K562 (cell line): ENCODE measurements at regions not wholly inside any gene's neighbourhood (a gene's known extent, or its start where the extent isn't known, plus 50 kb on each side); places are given as distances from the start of the nearest gene placed in this dataset.

Experiments
- ATAC-seq: fragments of 200-7000 bp; cut with Tn5 transposase; 3 replicates; pipeline ENCODE4 v1.9.1; 2020; ENCODE audit warnings: moderate library complexity
- BruUV-seq: library from RNA; stranded (reverse); fragments of 400-500 nt; replicated peaks from 2 replicates; lab custom pipeline; 2021; lab: Mats Ljungman, UMichigan
- CTCF ChIA-PET: fragments of 300-600 bp; formaldehyde crosslinking; extraction: SDS; loops from one replicate; lab custom pipeline; 2021; ENCODE audit warnings: low intra/inter-chr PET ratio; lab: Yijun Ruan, JAX
- POLR2A ChIA-PET: fragments of 300-600, 350-650 bp; sonication (Branson Sonifier 250); formaldehyde crosslinking; extraction: SDS; loops from one replicate; lab custom pipeline; 2021; ENCODE audit warnings: antibody characterized with exemption, inconsistent platforms; lab: Yijun Ruan, JAX
- DNase-seq, 4 experiments: peaks; one replicate each; pipeline versions ENCODE4 v3.0.0 to v3.0.0-alpha.2; 2011 to 2018; ENCODE audit warnings: low spot score in 3 of 4, mixed read lengths in 3 of 4; ENCODE audit errors: extremely low read depth in 1 of 4
- FAIRE-seq: peaks from 2 replicates; lab custom pipeline; 2011; peaks lifted over from hg19 to GRCh38; lab: Jason Lieb, UNC
- H2AFZ ChIP-seq: 2 replicates; pipeline ENCODE4 v1.6.0; 2011; ENCODE audit warnings: low read depth, low read length, control low read depth, inconsistent platforms
- H3K27ac ChIP-seq: fragments of 200-600 bp; 3 replicates; pipeline ENCODE4 v1.8.0; 2011; ENCODE audit warnings: low read depth, mild to moderate bottlenecking, control low read depth, inconsistent platforms, low read length, moderate library complexity, mixed read lengths; ENCODE audit errors: extremely low read depth
- H3K27me3 ChIP-seq, 2 experiments: fragments of 300-600 bp in 1 of 2; 2 replicates in 1 of 2; 3 replicates in 1 of 2; pipeline versions ENCODE4 v1.6.0 to v1.8.0; 2011; ENCODE audit warnings: inconsistent platforms in 2 of 2, low read length in 2 of 2, mild to moderate bottlenecking in 1 of 2, mixed read lengths in 1 of 2, moderate library complexity in 1 of 2; ENCODE audit not compliant: control insufficient read depth in 2 of 2, insufficient read depth in 2 of 2
- H3K36me3 ChIP-seq: fragments of 300-600 bp; 3 replicates; pipeline ENCODE4 v1.8.0; 2011; ENCODE audit warnings: mild to moderate bottlenecking, low read length, inconsistent platforms; ENCODE audit not compliant: control insufficient read depth, insufficient read depth
- H3K4me1 ChIP-seq, 2 experiments: fragments of 200-600 bp in 1 of 2; replicated peaks in 1 of 2; 2 replicates in 1 of 2; 3 replicates in 1 of 2; pipeline versions ENCODE4 v1.5.1 to v1.8.0; 2011; ENCODE audit warnings: inconsistent platforms in 2 of 2, low read length in 2 of 2, mild to moderate bottlenecking in 1 of 2, mixed read lengths in 1 of 2, moderate library complexity in 1 of 2; ENCODE audit not compliant: control insufficient read depth in 2 of 2, insufficient read depth in 2 of 2
- H3K4me2 ChIP-seq: 2 replicates; pipeline ENCODE4 v1.6.1; 2011; ENCODE audit warnings: low read length, control low read depth, inconsistent platforms, mixed read lengths; ENCODE audit not compliant: insufficient read depth
- H3K4me3 ChIP-seq: fragments of 200-600 bp; sonication (generic), shearing (Covaris generic); 2 replicates; pipeline ENCODE4 v1.5.1; 2016; ENCODE audit warnings: control low read depth, inconsistent platforms
- H3K79me2 ChIP-seq: fragments of 200-600 bp; 3 replicates; pipeline ENCODE4 v1.8.0; 2011; ENCODE audit warnings: low read length, inconsistent platforms; ENCODE audit not compliant: control insufficient read depth, insufficient read depth
- H3K9ac ChIP-seq, 2 experiments: 2 replicates each; pipeline versions ENCODE4 v1.6.0 to v1.6.1; 2011; ENCODE audit warnings: low read depth in 2 of 2, low read length in 2 of 2, control low read depth in 1 of 2, inconsistent platforms in 1 of 2, mild to moderate bottlenecking in 1 of 2, mixed read lengths in 1 of 2; ENCODE audit not compliant: insufficient read depth in 1 of 2
- H3K9me1 ChIP-seq: one replicate; pipeline ENCODE4 v1.6.0; 2011; ENCODE audit warnings: inconsistent platforms, mild to moderate bottlenecking, low read length, moderate library complexity; ENCODE audit not compliant: control insufficient read depth, insufficient read depth
- H3K9me3 ChIP-seq: replicated peaks from 2 replicates; pipeline ENCODE4 v1.5.1; 2011; ENCODE audit warnings: low read depth, low read length, inconsistent platforms; ENCODE audit not compliant: control insufficient read depth, insufficient read depth
- H4K20me1 ChIP-seq: replicated peaks from 2 replicates; pipeline ENCODE4 v1.6.1; 2011; ENCODE audit warnings: low read length, inconsistent platforms, mixed read lengths; ENCODE audit not compliant: control insufficient read depth, insufficient read depth
- CBFB ChIP-seq: sonication (generic); formaldehyde crosslinking; IDR thresholded peaks from 2 replicates; pipeline ENCODE4 v1.4.0; 2020; ENCODE audit warnings: mild to moderate bottlenecking, missing genetic modification reagents
- CCNT2 ChIP-seq: IDR thresholded peaks from 2 replicates; pipeline ENCODE4 v1.6.1; 2011; ENCODE audit warnings: borderline replicate concordance, low read depth, mild to moderate bottlenecking, moderate library complexity, mixed read lengths, low read length; ENCODE audit not compliant: insufficient read length; ENCODE audit errors: extremely low read depth
- CXXC5 ChIP-seq: fragments of 250-450 bp; sonication (Bioruptor Pico); IDR thresholded peaks from 2 replicates; pipeline ENCODE4 v1.8.0; 2022; ENCODE audit warnings: inconsistent platforms, mild to moderate bottlenecking, moderate library complexity
- LARP7 ChIP-seq: fragments of 450-650 bp; IDR thresholded peaks from 2 replicates; pipeline ENCODE4 v1.6.1; 2016
- RFX7 ChIP-seq: fragments of 250-450 bp; sonication (Bioruptor Pico); IDR thresholded peaks from 2 replicates; pipeline ENCODE4 v1.5.1; 2021; ENCODE audit warnings: mild to moderate bottlenecking
- SAP30 ChIP-seq: fragments of 200-600 bp; sonication (generic); IDR thresholded peaks from 2 replicates; pipeline ENCODE4 v1.6.1; 2012; ENCODE audit warnings: borderline replicate concordance, low read depth, mild to moderate bottlenecking, moderate library complexity, low read length, control low read depth, inconsistent platforms; ENCODE audit not compliant: insufficient read depth, poor library complexity, severe bottlenecking
- STAT5B ChIP-seq: fragments of 250-450 bp; sonication (Bioruptor Pico); IDR thresholded peaks from 2 replicates; pipeline ENCODE4 v1.8.0; 2021; ENCODE audit warnings: mild to moderate bottlenecking, inconsistent platforms
- TAL1 ChIP-seq: fragments of 450-650 bp; IDR thresholded peaks from 2 replicates; pipeline ENCODE4 v1.6.1; 2016; ENCODE audit warnings: mild to moderate bottlenecking
- TCFL5 ChIP-seq: fragments of 250-450 bp; sonication (Bioruptor Pico); conservative IDR thresholded peaks from 2 replicates; pipeline ENCODE4 v1.6.1; 2021; ENCODE audit warnings: mild to moderate bottlenecking, moderate library complexity, matching md5 sums
- ZNF316 ChIP-seq: fragments of 450-650 bp; IDR thresholded peaks from 2 replicates; pipeline ENCODE4 v1.6.1; 2016
- ZSCAN29 ChIP-seq: fragments of 450-650 bp; IDR thresholded peaks from 2 replicates; pipeline ENCODE4 v1.6.1; 2017
- WGBS: fragments of 100-300 bp; shearing (Covaris generic); methylation state at CpG from one replicate; pipeline ENCODE4 v1.1.6; 2016; ENCODE audit warnings: low coverage, mixed read lengths; ENCODE audit not compliant: insufficient coverage; ENCODE audit errors: missing lambda C conversion rate; 5-methylcytosine and 5-hydroxymethylcytosine counted together
- in situ Hi-C: fragments of 300-500 bp; cut with MboI; formaldehyde crosslinking; loops from 4 replicates; pipeline ENCODE4 v1.15.0; 2018; ENCODE audit warnings: inconsistent platforms, mixed read lengths
- intact Hi-C: fragments of 100-400 bp; cut with micrococcal nuclease; formaldehyde crosslinking; loops from 2 replicates; pipeline ENCODE4 v1.14.2; 2022
- TF ChIP-seq, protein P1 (sequence below): sonication (generic); formaldehyde crosslinking; IDR thresholded peaks from 2 replicates; pipeline ENCODE4 v1.8.1; 2023; ENCODE audit warnings: missing genetic modification reagents, mild to moderate bottlenecking, borderline replicate concordance

DNA sequence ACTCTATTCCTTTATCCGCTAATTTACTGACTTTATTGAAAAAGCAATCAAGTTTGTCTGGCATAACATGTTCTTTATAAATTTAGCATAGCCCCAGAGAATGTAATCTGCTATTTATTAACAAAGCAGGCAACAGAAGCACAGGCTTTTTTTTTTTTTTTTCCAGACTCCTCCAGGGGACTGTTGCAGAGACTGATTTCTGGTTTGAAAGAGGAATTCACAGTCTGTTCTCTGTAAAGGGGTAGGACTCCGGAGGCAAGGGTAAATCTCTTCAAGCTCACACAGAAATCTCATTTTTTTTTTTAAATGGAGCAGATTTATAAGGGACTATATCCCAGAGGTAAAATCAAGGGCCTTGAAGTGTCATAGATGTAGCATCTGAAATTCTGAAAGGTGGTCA lies 1386.5 kb upstream of the CDH8 start:
- ChIA-PET CTCF (no interaction called here), POLR2A (no interaction called here)
- Histone ChIP-seq H3K9me3 (no peaks in the 10 kb centered on the region), H3K9ac (no peak overlapping the region), H3K4me2 (no peak overlapping the region), H3K4me3 (no peak overlapping the region), H3K79me2 (no peaks in the 10 kb centered on the region), H3K4me1 (no peaks in the 10 kb centered on the region), H3K27me3 (no peaks in the 10 kb centered on the region), H3K36me3 (no peaks in the 10 kb centered on the region), H4K20me1 (no peaks in the 10 kb centered on the region), H3K27ac (no peak overlapping the region), H2AFZ (no peak overlapping the region), H3K9me1 (no peaks in the 10 kb centered on the region)
- TF ChIP-seq, protein P1, sequence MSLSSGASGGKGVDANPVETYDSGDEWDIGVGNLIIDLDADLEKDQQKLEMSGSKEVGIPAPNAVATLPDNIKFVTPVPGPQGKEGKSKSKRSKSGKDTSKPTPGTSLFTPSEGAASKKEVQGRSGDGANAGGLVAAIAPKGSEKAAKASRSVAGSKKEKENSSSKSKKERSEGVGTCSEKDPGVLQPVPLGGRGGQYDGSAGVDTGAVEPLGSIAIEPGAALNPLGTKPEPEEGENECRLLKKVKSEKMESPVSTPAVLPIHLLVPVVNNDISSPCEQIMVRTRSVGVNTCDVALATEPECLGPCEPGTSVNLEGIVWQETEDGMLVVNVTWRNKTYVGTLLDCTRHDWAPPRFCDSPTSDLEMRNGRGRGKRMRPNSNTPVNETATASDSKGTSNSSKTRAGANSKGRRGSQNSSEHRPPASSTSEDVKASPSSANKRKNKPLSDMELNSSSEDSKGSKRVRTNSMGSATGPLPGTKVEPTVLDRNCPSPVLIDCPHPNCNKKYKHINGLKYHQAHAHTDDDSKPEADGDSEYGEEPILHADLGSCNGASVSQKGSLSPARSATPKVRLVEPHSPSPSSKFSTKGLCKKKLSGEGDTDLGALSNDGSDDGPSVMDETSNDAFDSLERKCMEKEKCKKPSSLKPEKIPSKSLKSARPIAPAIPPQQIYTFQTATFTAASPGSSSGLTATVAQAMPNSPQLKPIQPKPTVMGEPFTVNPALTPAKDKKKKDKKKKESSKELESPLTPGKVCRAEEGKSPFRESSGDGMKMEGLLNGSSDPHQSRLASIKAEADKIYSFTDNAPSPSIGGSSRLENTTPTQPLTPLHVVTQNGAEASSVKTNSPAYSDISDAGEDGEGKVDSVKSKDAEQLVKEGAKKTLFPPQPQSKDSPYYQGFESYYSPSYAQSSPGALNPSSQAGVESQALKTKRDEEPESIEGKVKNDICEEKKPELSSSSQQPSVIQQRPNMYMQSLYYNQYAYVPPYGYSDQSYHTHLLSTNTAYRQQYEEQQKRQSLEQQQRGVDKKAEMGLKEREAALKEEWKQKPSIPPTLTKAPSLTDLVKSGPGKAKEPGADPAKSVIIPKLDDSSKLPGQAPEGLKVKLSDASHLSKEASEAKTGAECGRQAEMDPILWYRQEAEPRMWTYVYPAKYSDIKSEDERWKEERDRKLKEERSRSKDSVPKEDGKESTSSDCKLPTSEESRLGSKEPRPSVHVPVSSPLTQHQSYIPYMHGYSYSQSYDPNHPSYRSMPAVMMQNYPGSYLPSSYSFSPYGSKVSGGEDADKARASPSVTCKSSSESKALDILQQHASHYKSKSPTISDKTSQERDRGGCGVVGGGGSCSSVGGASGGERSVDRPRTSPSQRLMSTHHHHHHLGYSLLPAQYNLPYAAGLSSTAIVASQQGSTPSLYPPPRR: no peak
- TF ChIP-seq RFX7 (CRISPR knock-in tag): no peak
- TF ChIP-seq ZSCAN29: no peak
- no peak for TF ChIP-seq CBFB (CRISPR knock-in tag)
- no peak for TF ChIP-seq ZNF316
- TF ChIP-seq LARP7: no peak
- no peak for TF ChIP-seq CXXC5 (CRISPR knock-in tag)
- no peak for TF ChIP-seq STAT5B (CRISPR knock-in tag)
- TF ChIP-seq CCNT2: no peak
- TF ChIP-seq TAL1: no peak
- TF ChIP-seq SAP30: no peak
- no peak for TF ChIP-seq TCFL5 (CRISPR knock-in tag)
- in situ Hi-C loops (no loop called here), intact Hi-C loops (no loop called here)
- no peak for ATAC-seq
- FAIRE-seq: no peak
- 0% methylated on average over 2 of the region's 2 CpGs for WGBS
- BruUV-seq: no TSS peak
- no peak for DNase-seq
